ENCODE measurements at regions not wholly inside any gene's neighbourhood (a gene's known extent, or its start where the extent isn't known, plus 50 kb on each side); places are given as distances from the start of the nearest gene placed in this dataset.

GRCh38 chr20:56805313-56805712 lies 176.2 kb downstream of the TFAP2C start:
- DNase-seq: no peak

GRCh38 chr20:56805966-56806365 lies 176.9 kb downstream of the TFAP2C start:
- no peak for DNase-seq

DNA sequence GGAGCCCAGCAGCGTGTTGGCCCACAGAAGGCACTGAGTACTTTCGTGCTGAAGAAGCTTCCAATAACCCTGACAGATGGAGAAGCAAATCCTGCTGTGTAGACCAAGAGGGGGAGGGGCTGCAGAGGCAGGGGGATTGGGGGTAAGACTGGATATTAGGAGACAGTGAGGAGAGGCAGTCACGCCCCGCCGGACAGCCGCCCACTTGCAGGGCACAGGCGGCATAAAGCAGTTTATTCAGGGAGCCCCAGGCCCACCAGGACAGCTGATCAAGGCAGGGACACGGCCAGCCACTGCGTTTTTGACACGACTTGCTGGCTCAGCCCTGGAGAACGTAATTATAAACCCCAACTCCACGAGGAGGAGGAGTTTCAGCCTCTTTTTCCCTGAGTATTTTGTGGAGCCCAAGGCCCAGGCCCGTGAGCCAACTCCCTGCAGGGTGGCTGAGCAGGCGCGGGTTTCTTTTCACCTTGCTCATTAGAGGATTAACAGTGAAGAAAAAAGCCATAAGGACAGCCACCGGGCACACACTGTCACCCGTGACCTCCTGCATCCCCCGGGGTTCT lies 177.9 kb downstream of the TFAP2C start:
- no peak for DNase-seq

- no peak for DNase-seq
Observed at GRCh38 chr20:56808117-56808725, 179.1 kb downstream of the TFAP2C start.

DNA sequence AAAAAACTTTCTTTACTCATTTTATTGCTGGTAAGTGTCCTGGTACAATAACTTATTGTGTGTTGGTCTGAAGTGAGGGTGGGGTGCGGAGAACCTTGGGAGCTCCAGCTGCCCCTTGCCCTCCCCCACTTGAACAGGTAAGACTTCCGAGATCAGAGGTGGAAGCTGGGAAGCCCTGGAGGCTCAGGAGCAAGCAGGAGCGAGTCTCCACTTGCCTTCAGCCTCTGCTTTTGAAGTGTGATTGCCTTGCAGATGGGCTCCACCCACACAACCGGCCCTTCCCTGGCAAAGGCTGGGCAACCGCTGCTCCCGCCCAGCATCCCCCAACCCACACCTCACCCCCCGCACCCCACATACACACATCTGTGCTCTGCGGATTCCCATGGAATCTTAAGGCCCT lies 179.6 kb downstream of the TFAP2C start:
- no peak for DNase-seq

- no peak for DNase-seq
Observed at GRCh38 chr20:56809668-56810067, 180.6 kb downstream of the TFAP2C start.

GRCh38 chr20:56810141-56810540 lies 181.0 kb downstream of the TFAP2C start:
- no peak for DNase-seq

DNA sequence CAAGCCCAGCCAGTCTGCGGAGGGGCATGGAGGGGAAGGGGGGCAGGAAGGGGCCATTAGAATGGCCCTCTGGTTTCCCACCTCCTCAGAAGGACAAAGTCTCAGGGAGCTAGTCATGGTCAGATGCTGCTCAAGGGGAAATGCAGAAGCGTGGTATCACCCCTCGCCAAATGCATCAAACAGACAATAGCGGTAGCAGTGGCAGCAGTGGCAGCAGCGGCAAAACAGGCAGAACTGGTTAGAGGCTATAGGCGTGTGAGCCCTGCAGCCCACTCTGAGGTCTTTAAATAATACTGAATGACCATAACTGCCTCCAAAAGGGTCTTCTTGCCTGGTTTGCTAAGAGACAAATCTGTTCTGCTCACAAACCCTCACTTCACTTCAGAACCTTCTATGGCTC lies 186.7 kb downstream of the TFAP2C start:
- no peak for DNase-seq

- no peak for DNase-seq
Observed at GRCh38 chr20:56816349-56816748, 187.2 kb downstream of the TFAP2C start.

- DNase-seq: no peak
Observed at GRCh38 chr20:56817780-56818675, 188.9 kb downstream of the TFAP2C start.

DNA sequence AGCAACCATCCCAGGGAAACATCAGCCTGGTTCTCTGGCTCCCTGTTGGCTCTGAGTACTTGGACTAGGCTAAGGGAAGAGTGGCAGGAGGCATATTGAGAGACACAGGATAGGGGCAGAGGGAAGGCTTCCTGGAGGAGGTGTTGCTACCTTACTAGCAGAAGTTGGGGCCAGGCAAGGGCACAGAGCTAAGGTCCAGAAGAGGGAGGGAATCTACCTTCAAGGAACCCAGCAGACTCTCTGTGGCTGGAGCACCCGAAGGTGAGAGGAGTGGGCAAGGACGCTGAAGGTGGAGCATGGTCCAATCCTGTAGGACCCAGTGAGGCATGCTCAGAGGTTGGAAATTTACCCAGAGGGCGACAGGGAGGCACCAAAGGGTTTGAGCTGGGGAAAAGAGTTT lies 191.9 kb downstream of the TFAP2C start:
- DNase-seq: no peak

GRCh38 chr20:56826306-56826704 lies 197.2 kb downstream of the TFAP2C start:
- no peak for DNase-seq

- no peak for DNase-seq
Observed at GRCh38 chr20:56826705-56827665, 197.9 kb downstream of the TFAP2C start.

DNA sequence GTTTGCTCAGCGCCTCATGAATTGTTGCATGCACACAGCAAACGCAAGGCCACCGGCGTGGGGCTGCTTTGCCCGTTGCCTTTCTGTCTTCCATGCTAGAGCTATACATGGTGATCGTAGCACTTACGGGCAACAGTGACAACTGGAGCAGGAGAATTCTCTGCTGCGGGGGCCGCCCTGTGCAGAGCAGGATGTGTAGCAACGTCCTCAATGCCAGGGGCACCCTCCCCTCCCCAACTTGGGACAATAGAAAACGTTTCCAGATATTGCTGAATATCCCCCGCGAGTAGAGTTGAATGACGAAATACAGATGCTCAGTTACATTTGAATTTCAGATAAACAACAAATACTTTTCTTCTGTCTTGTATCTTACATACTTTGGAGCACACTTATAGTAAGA lies 198.7 kb downstream of the TFAP2C start:
- DNase-seq: no peak

DNA sequence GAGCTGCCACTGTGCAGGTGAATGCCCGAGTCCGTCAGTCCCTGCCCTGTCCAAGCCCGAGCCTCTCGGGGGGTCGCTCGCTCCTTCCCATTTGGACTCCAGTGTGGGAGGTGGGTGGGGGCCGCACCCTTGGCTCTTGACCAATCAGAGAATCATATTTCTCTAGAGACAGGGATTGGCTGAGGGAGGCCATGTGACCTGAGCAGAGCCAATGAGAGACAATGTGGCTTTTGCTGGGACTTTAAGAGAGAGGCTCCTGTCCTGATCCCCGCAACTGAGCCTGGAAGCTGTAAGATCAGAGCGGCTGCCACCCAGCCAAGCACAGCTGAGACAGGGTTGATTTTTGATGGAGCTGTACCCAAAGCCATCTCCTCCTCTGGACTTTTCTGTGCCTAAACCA lies 199.3 kb downstream of the TFAP2C start:
- no peak for DNase-seq

GRCh38 chr20:56829788-56830385 lies 200.8 kb downstream of the TFAP2C start:
- no peak for DNase-seq

DNA sequence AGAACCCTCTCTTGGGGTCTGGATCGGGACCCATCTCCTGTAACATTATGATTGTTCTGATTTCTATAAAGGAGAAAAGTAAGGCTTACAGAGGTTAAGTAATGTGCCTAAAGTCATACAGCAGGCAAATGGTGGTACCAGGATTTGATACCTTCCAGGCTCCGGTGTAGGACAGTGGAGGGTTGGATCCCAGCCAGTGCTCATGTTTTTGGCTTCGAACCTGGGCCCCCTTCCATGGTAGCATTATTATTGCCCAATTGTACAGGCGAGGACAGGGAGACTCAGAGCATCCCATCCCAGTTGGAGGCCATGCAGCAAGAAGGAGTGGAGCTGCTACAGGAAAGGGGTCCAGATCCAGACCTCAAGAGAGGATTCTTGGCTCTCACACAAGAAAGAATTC lies 202.7 kb downstream of the TFAP2C start:
- DNase-seq: no peak

- no peak for DNase-seq
Observed at GRCh38 chr20:56833427-56833826, 204.3 kb downstream of the TFAP2C start.

- DNase-seq: no peak
Observed at GRCh38 chr20:56835829-56836550, 206.9 kb downstream of the TFAP2C start.

DNA sequence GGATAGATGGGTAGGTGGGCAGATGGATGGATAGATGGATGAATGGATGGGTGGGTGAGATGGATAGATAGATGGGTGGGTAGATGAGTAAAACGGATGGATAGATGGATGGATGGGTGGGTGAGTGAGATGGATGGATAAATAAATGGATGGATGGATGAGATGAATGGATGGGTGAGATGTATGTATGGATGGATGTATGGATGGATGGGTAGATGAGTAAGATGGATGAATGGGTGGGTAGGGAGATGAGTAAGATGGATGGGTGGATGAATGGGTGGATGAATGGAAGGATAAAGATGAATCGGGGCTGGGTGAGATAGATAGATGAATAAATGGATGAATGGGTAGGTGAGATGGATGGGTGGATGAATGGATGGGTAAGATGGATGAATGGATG lies 210.1 kb downstream of the TFAP2C start:
- no peak for DNase-seq

GRCh38 chr20:56839786-56840185 lies 210.7 kb downstream of the TFAP2C start:
- DNase-seq: no peak

- no peak for DNase-seq
Observed at GRCh38 chr20:56840716-56841261, 211.7 kb downstream of the TFAP2C start.

All from NCI-H146 (cell line).